Spleen (tissue), 11 donors: ENCODE measurements at regions not wholly inside any gene's neighbourhood (a gene's known extent, or its start where the extent isn't known, plus 50 kb on each side); places are given as distances from the start of the nearest gene placed in this dataset.

Experiments used
- DNase-seq: peaks from one replicate; pipeline ENCODE4 v3.0.0-alpha.2; 2020
- H3K27ac ChIP-seq, 8 donors: fragments of 200-600 bp; sonication (generic) in 7 of 8; 1 replicate in 4 of 8; 2 replicates in 4 of 8; pipeline versions ENCODE4 v1.5.0 to v1.8.0; 2016 to 2021; ENCODE audit warnings: inconsistent platforms in 4 of 8, mild to moderate bottlenecking in 4 of 8, moderate library complexity in 1 of 8
- H3K27me3 ChIP-seq, 7 donors: fragments of 200-600 bp; sonication (generic) in 6 of 7; replicated peaks in 1 of 7; 1 replicate in 4 of 7; 2 replicates in 3 of 7; pipeline versions ENCODE4 v1.5.0 to v1.8.0; 2016 to 2021; ENCODE audit warnings: inconsistent platforms in 3 of 7, mild to moderate bottlenecking in 1 of 7
- H3K36me3 ChIP-seq, 6 donors: fragments of 200-600 bp; sonication (generic) in 5 of 6; 1 replicate in 4 of 6; 2 replicates in 2 of 6; pipeline versions ENCODE4 v1.5.0 to v1.8.0; 2016 to 2021; ENCODE audit warnings: inconsistent platforms in 2 of 6
- H3K4me1 ChIP-seq, 6 donors: fragments of 200-600 bp; sonication (generic) in 5 of 6; 1 replicate in 3 of 6; 2 replicates in 3 of 6; pipeline versions ENCODE4 v1.5.0 to v1.8.0; 2016 to 2021; ENCODE audit warnings: inconsistent platforms in 3 of 6
- H3K4me3 ChIP-seq, 8 donors: fragments of 200-600 bp; sonication (generic) in 7 of 8; 1 replicate in 4 of 8; 2 replicates in 4 of 8; pipeline versions ENCODE4 v1.5.0 to v1.8.0; 2016 to 2021; ENCODE audit warnings: inconsistent platforms in 4 of 8, mild to moderate bottlenecking in 4 of 8, moderate library complexity in 2 of 8
- H3K9me3 ChIP-seq, 8 donors: fragments of 200-600 bp; sonication (generic) in 7 of 8; 1 replicate in 4 of 8; 2 replicates in 4 of 8; pipeline versions ENCODE4 v1.5.0 to v1.8.0; 2016 to 2021; ENCODE audit warnings: inconsistent platforms in 4 of 8
- CTCF ChIP-seq, 11 experiments: fragments of 200-600 bp in 7 of 11; fragments of 450-650 bp in 4 of 11; sonication (generic) in 4 of 11; IDR thresholded peaks in 8 of 11; conservative IDR thresholded peaks in 3 of 11; 1 replicate in 7 of 11; 2 replicates in 4 of 11; pipeline versions ENCODE4 v1.4.0 to v1.8.0; 2016 to 2021; ENCODE audit warnings: antibody characterized with exemption in 11 of 11, inconsistent platforms in 4 of 11, mild to moderate bottlenecking in 1 of 11
- POLR2A ChIP-seq, 3 donors: fragments of 450-650 bp; IDR thresholded peaks; one replicate each; pipeline ENCODE4 v1.5.1; 2017; ENCODE audit warnings: antibody characterized with exemption in 3 of 3, mild to moderate bottlenecking in 1 of 3
- POLR2AphosphoS5 ChIP-seq, 3 donors: sonication (generic); formaldehyde crosslinking; IDR thresholded peaks; one replicate each; pipeline ENCODE4 v1.5.1; 2017; ENCODE audit warnings: antibody characterized with exemption in 3 of 3
- WGBS, 5 donors: extraction: QIAGEN DNeasy Blood & Tissue Kit in 3 of 5; methylation state at CpG; one replicate each; pipeline versions ENCODE4 v1.1.5 to v1.1.7; 2013 to 2018; 5-methylcytosine and 5-hydroxymethylcytosine counted together
- intact Hi-C: fragments of 100-400 bp; cut with DNase I; formaldehyde crosslinking; loops from one replicate; pipeline ENCODE4 v1.15.0; 2023; ENCODE audit warnings: low total_unique reads
- donor health status: healthy with polysubstance abuse.
- donor health status: DM: no; HTN: no; CAD: no; lungs with moderate emphysema.
- donor health status: DM: no; HTN: no; CAD: no.
- donor health status: Bipolar disorder and iron deficiency.
- donor health status: healthy.
- donor health status: DM: no; HTN: no; CAD: no.
- donor health status: DM: yes; HTN: yes; CAD: no.

DNA sequence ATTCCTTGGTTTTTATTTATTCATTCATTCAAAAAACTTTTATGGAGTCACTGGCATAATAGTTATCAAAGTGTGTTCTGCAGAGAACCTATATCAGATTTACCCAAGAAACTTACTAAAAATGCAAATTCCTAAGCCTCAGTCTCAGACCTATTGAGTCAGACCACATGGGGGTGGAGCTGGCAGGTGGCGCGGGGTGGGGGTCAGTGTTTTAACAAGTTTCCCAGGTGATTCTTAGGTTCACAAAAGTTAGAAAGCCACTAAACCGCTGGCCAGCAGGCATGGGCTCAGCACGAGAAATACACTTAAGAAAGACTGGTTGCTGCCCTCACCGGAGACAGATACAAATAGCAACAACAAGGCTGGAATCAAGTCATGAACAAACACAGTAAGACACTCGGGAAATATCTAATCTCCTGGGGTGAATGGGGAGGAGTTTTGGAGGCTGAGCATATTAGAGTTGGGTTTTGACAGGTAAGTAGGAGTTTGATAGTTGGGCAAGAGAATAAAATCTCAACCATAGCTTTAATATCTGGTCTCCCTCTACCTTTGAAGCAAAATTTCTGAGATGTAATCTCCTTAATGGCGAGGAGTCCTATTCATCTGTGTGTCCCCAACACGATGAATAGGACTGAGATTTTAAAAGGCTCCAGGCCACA is 167.5 kb upstream of the NECTIN1 start:
- H3K27ac ChIP-seq, result no peak overlapping the region
- peak; percentile 23 for DNase-seq
- TF ChIP-seq CTCF (IDR thresholded peaks at IDR 0.05 in 8 of 11, conservative IDR thresholded peaks at IDR 0.05 in 3 of 11) (no peak), POLR2A (IDR thresholded peaks at IDR 0.05) (no peak), POLR2AphosphoS5 (IDR thresholded peaks at IDR 0.05) (no peak)
- H3K36me3 ChIP-seq, result no peaks in the 10 kb centered on the region
- H3K27me3 ChIP-seq, result peaks cover 0 to 12% (median 0%) of the 10 kb centered on the region in 7 donors
- H3K9me3 ChIP-seq, result no peaks in the 10 kb centered on the region
- H3K4me1 ChIP-seq, result peaks cover 0 to 10% (median 0%) of the 10 kb centered on the region in 6 donors
- intact Hi-C loops, result no loop called here
- no peak overlapping the region for H3K4me3 ChIP-seq
- WGBS, 5 donors, result 78 to 86% (median 84%) methylated on average over 8 of the region's 8 CpGs

DNA sequence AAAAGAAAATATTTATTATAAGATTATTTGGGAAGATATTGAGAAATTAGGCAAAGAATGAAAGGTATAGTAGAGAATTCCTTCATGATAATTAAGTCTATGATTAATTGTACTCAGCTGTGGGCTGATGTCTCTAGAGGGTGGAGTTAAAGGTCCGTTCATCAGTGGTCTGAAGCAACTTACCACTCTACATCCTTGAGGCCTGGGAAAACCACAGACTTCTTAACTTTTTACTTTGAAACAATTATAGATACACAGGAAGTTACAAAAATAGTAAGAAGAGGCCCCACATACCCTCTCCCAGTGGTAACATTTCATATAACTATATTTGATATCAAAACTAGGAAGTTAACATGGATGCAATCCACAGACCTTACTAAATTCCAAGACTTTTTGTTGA is 167.0 kb upstream of the NECTIN1 start:
- DNase-seq, result no peak
- Histone ChIP-seq H3K27ac (no peak overlapping the region), H3K9me3 (no peaks in the 10 kb centered on the region), H3K27me3 (peaks cover 0 to 17% (median 0%) of the 10 kb centered on the region in 7 donors), H3K36me3 (no peaks in the 10 kb centered on the region), H3K4me3 (no peak overlapping the region), H3K4me1 (peaks cover 0 to 10% (median 0%) of the 10 kb centered on the region in 6 donors)
- intact Hi-C loops, result no loop called here
- no peak for TF ChIP-seq CTCF (IDR thresholded peaks at IDR 0.05 in 8 of 11, conservative IDR thresholded peaks at IDR 0.05 in 3 of 11)
- TF ChIP-seq POLR2A (IDR thresholded peaks at IDR 0.05), result no peak
- no peak for TF ChIP-seq POLR2AphosphoS5 (IDR thresholded peaks at IDR 0.05)
- WGBS, 5 donors, result 5 to 18% (median 7%) methylated on average over 1 of the region's 1 CpG

GRCh38 chr11:119894916-119895315 is 165.9 kb upstream of the NECTIN1 start:
- H3K27me3 ChIP-seq, result peaks cover 0 to 23% (median 0%) of the 10 kb centered on the region in 7 donors
- H3K4me1 ChIP-seq, result peaks cover 0 to 10% (median 0%) of the 10 kb centered on the region in 6 donors
- H3K27ac ChIP-seq, result no peak overlapping the region
- no peaks in the 10 kb centered on the region for H3K9me3 ChIP-seq
- 86 to 100% (median 94%) methylated on average over 1 to 4 of the region's 4 CpGs for WGBS, 5 donors
- TF ChIP-seq CTCF (IDR thresholded peaks at IDR 0.05 in 8 of 11, conservative IDR thresholded peaks at IDR 0.05 in 3 of 11) (no peak), POLR2AphosphoS5 (IDR thresholded peaks at IDR 0.05) (no peak), POLR2A (IDR thresholded peaks at IDR 0.05) (no peak)
- H3K36me3 ChIP-seq, result no peaks in the 10 kb centered on the region
- no peak overlapping the region for H3K4me3 ChIP-seq
- intact Hi-C loops, result no loop called here
- DNase-seq, result peak; percentile 51

DNA sequence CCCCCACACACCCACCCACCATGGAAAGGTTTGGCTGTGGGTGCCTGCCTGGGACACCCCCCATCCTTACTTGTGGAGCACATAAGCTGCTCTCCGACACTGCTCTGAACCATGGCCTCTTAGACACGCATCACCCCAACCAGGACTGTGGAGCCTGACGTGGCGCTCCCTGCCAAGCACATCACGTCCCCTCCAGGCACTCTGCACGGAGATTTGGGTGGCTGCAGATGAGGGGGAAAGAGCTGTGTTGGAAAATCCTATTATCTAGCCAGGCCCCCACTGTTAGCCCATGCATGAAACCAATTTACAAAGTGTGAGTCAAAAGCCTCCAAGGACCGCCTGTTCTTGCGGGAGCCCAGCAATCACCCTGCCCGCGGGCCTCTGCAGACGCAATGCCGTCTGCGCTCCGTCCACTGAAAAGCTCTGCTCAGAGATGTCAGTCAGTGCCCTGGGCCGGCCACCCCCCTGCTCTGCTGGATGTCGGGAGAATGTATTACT is 163.4 kb upstream of the NECTIN1 start:
- intact Hi-C loops, result no loop called here
- H3K4me3 ChIP-seq, result no peak overlapping the region
- no peaks in the 10 kb centered on the region for H3K9me3 ChIP-seq
- no peaks in the 10 kb centered on the region for H3K36me3 ChIP-seq
- DNase-seq, result peak; percentile 64
- TF ChIP-seq CTCF (IDR thresholded peaks at IDR 0.05 in 8 of 11, conservative IDR thresholded peaks at IDR 0.05 in 3 of 11) (no peak), POLR2A (IDR thresholded peaks at IDR 0.05) (no peak), POLR2AphosphoS5 (IDR thresholded peaks at IDR 0.05) (peak in 1 of 3 donors; percentile 20)
- H3K27ac ChIP-seq, result no peak overlapping the region
- WGBS, 5 donors, result 69 to 77% (median 73%) methylated on average over 16 of the region's 16 CpGs
- H3K27me3 ChIP-seq, result peaks cover 0 to 45% (median 0%) of the 10 kb centered on the region in 7 donors
- peaks cover 0 to 10% (median 0%) of the 10 kb centered on the region in 6 donors for H3K4me1 ChIP-seq
